Cardiac fibroblast (primary cell): ENCODE measurements at regions not wholly inside any gene's neighbourhood (a gene's known extent, or its start where the extent isn't known, plus 50 kb on each side); places are given as distances from the start of the nearest gene placed in this dataset.

Experiments
- DNase-seq, 2 donors: peaks; one replicate each; pipeline versions ENCODE4 v3.0.0 to v3.0.0-alpha.2; 2010; ENCODE audit warnings: low read depth in 2 of 2
- H3K4me3 ChIP-seq, 2 donors: replicated peaks in 1 of 2; 1 replicate in 1 of 2; 2 replicates in 1 of 2; pipeline ENCODE4 v1.5.1; 2011; ENCODE audit warnings: low read depth in 2 of 2, low read length in 2 of 2, mild to moderate bottlenecking in 2 of 2, moderate library complexity in 1 of 2
- TF ChIP-seq, protein P1 (sequence below): IDR thresholded peaks from one replicate; pipeline ENCODE4 v1.5.1; 2011; ENCODE audit warnings: low read depth, mild to moderate bottlenecking, low read length, inconsistent platforms

DNA sequence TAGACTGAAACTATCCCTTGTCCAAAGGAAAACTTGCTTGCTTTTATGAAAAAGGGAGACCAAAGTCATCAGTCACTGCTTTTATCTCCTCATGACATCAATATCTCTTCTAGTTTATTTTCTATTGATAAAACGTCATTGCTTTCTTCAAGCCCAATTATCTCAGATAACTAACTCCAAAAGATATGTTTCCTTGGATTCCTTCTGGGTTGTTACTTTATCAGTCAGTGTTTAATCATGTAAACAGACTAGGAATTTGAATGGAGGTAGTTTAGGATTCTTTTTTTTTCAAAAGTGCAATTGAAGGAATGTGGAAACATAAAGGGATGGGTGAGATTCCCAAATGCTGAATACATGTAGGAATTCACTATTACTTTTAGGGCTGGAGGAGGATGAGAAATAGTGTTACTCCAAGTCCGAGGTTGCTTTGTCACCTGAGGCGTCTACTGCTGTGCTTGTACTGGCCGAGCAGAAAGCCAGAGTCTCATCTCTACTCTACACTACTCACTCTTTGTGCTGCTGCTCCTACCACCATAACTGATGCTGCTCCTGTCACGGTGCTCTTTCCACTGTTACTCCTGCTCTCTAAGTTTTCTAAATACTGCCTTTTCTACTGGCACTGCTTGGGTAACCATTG, 1697.1 kb upstream of the NUDT12 start:
- H3K4me3 ChIP-seq: no peak overlapping the region
- DNase-seq: no peak
- TF ChIP-seq, protein P1, sequence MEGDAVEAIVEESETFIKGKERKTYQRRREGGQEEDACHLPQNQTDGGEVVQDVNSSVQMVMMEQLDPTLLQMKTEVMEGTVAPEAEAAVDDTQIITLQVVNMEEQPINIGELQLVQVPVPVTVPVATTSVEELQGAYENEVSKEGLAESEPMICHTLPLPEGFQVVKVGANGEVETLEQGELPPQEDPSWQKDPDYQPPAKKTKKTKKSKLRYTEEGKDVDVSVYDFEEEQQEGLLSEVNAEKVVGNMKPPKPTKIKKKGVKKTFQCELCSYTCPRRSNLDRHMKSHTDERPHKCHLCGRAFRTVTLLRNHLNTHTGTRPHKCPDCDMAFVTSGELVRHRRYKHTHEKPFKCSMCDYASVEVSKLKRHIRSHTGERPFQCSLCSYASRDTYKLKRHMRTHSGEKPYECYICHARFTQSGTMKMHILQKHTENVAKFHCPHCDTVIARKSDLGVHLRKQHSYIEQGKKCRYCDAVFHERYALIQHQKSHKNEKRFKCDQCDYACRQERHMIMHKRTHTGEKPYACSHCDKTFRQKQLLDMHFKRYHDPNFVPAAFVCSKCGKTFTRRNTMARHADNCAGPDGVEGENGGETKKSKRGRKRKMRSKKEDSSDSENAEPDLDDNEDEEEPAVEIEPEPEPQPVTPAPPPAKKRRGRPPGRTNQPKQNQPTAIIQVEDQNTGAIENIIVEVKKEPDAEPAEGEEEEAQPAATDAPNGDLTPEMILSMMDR: no peak

DNA sequence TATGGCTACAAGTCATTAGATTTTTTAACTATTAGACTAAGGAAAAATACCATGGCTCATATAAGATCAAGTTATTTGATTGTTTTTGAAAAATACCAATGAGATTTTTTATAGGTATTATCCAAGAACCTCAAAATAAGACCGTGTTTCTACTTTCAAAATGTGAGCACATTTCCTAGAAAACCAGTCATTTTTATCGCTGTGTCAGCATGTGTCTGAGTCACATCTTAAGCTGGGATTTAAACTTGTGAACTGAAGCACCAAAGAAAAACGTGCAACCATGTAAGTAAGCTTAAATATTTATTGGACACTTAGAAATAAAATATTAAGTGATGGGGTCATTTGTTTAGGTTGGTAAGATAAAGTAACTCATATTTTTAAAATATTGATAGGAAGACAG, 1676.0 kb upstream of the NUDT12 start:
- no peak for DNase-seq
- TF ChIP-seq, protein P1: no peak

DNA sequence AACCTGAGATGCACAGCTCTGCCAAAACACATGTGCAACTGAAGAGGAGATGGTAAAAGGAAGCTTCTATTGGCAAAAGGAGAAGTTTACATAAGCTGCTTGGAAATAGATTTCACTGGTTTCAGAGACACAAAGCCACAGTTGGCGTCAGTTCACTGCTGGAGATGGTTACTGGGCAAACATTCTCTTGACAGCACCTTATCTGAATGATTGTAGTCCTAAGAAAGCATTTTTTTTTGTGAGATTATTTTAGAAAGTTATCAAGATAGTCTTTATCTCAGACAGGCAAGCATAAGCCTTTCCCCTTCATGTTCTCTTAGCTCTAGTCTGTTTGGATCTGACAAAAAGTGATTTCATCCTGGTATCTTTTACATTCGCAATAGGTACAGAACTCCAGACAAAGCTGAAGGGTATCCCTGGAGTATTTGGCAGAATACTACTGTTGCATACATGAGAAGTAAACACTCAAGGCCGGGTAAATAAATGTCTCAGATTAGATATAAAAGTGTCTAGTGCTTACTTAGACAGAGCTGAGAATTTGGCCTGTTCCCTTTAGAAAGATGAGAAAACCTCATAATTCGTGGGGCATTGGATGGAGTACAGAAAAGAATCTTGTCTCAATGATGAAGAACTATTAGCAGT, 1668.0 kb upstream of the NUDT12 start:
- H3K4me3 ChIP-seq: no peak overlapping the region
- no peak for DNase-seq
- TF ChIP-seq, protein P1: no peak

More for the DNA sequence above, 1676.0 kb upstream of the NUDT12 start:
- H3K4me3 ChIP-seq: no peak overlapping the region

DNA sequence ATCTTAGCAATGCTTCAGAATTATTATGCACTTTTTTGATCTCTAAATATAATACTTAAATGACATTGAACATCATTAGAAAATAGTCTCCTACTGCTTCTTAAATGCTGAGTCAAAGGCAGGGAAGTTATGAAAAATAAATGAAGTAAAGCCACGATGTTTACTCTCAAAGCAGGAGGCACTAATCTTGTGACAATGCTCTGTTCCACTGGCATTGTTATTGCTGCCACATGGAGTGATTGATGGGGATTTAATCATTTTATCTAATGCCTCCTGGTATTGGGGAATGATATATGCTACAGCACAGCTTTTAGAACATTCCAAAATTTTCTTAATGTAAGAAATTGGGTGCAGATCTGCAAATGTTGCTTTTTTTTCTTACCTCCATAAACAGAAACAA, 1655.4 kb upstream of the NUDT12 start:
- H3K4me3 ChIP-seq: no peak overlapping the region
- DNase-seq: no peak
- TF ChIP-seq, protein P1: no peak

- no peak for DNase-seq
- H3K4me3 ChIP-seq: no peak overlapping the region
- TF ChIP-seq, protein P1: no peak
These were observed 1650.5 kb upstream of the NUDT12 start for GRCh38 chr5:105213078-105213477.

DNA sequence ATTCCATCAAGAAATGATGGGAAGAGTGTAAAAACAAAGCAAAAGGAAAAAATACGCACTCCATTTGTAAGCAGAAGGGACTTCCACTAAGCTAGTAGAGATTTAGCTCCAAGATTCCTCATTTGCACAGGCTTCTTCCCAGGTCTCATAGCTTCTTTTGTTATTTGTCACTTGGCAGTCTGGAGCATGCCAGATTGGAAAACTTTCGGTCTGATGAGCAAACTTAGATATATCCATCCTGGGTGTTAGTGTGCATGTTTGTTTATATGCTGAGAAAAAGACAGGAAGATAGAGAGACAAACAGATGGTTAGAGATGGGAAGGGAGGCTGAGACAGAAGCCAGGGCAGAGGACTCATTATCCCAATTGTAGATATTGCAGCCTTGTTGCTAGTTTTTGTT, 1644.5 kb upstream of the NUDT12 start:
- TF ChIP-seq, protein P1: no peak
- H3K4me3 ChIP-seq: no peak overlapping the region
- DNase-seq: no peak
